HG02970 (cell line): ENCODE measurements at regions not wholly inside any gene's neighbourhood (a gene's known extent, or its start where the extent isn't known, plus 50 kb on each side); places are given as distances from the start of the nearest gene placed in this dataset.

Source experiments
- ATAC-seq: cut with Tn5 transposase; IDR thresholded peaks from one replicate; pipeline ENCODE4 v1.9.1; 2021; ENCODE audit warnings: mild to moderate bottlenecking, moderate library complexity, moderate number of reproducible peaks; ENCODE audit not compliant: unreplicated experiment, low FRiP score

DNA sequence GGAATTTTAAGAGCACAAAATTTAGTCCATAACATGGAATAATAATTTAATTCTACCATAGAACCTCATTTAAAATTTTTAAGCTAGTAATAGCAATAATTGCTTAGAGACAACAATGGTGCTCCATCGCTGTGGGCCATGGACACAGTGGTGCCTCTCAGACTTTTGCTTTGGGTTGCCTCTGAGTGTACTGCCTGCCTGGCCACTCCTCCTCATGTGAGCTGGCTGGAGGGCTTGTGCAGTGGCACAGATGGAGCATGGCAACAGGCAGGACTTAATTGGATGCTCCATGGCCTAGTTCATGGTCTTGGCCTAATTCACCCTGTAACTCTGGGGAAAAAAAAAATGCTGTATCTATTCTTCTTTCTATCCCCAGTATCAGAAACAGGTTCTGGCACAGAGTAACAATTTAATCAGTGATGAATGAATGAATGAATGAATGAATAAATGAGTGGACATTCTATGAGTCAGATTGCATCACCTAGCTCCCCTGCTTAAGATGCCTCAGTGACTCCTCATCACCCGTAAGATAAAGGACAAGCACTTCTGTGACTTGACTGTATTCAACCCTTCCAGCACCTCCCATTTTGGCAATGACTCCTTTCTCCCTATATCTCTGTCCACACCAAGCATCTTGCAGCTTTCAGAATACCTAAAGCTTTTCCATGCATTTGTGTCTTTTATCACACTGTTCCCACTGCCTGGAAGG lies 211.8 kb upstream of the SLC14A2 start:
- no peak for ATAC-seq

GRCh38 chr18:45408218-45408617 lies 207.1 kb upstream of the SLC14A2 start:
- no peak for ATAC-seq

DNA sequence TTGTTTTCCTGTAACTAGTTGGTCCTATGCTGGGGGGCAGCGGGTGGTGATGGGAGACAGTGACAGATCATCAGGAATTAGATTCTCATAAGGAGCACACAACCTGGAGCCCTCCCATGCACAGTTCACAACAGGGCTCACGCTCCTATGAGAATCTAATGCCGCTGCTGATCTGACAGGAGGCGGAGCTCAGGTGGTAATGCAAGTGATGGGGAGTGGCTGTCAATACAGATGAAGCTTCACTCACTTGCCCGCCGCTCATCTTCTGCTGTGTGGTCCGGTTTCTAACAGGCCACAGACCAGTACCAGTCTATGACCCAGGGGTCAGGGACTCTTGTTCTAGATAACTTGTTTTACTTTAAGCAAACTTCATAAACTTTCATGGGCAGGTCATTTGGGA lies 205.3 kb upstream of the SLC14A2 start:
- no peak for ATAC-seq

DNA sequence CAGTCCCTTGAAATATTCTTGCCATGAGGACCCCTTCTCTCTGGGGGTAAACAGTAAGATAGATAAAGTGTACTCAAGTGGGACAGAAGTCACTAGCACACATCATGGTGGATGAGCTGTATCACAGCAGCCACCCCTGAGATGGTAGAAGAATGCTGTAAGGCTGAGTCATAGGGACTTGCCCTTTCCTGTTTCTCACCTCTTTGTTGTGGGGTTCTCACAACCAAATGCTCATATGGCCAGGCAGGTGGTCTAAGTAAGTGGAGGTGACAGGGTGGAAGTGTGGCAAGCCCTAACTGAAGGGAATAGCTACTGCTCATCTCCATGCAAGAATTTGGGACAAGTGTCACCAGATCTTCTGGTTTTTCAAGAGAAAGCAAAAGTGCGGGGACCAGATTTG lies 202.7 kb upstream of the SLC14A2 start:
- ATAC-seq = no peak

DNA sequence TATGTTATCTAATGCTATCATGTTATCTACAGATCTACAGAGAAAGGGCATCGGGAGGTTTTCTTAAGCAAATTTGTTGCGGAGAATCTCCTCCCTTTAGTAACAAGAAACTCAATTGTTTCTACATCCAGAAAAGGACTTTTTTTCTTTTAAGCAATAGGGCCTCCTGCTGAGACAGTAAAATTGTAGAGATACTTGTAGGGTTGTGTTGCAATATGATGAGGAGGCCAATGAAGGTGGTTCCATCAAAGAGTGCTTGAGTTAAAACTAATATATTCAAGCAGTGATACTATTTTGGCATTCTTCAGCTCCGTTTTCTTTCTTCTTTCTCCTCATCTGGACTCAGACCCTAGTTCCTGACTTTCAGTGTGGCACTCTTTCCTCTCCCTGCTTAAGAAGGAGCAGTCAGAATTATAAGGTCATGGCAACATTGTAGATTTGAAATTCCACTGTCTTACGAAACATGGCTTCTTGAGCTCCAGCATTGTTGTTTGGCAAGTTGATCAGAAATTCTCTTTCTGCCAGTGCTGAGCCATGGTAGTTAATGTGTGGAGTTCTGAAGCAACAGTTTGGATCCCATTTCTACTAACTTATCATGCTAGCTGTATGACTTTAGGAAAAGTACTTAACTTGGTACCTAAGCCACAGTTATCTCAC lies 202.0 kb upstream of the SLC14A2 start:
- no peak for ATAC-seq

DNA sequence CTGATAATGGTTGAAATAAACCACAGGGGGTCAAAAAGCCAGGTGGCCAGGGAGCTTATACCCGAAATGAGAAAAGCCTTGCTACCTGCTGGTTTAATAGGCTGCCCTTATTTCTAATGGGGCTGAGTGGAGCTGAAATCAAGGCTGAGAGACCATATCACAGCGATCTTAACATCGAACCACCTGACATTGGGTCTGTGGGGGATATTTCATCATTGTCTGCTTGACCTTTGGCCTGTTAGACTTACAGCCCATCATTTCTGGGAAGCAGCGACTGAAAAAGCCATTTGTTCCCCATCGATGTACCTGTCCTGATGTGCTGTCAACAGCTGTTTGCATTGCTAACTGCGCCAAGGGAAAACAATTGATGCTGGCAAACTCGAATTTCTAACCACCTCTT lies 199.7 kb upstream of the SLC14A2 start:
- ATAC-seq = no peak

GRCh38 chr18:45416168-45416567 lies 199.1 kb upstream of the SLC14A2 start:
- no peak for ATAC-seq

DNA sequence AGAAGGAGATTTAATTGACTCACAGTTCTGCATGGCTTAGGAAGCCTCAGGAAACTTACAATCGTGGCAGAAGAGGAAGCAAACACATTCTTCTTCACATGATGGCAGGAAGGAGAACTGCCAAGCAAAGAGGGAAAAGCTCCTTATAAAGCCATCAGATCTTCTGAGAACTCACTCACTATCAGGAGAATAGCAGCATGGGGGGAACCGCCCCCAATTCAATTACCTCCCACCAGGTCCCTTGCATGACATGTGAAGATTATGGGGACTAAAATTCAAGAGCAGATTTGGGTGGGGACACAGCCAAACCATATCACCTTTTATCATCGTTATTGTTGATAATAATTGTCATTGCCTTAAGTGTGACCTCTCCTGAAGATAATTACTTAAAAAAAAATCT lies 197.9 kb upstream of the SLC14A2 start:
- no peak for ATAC-seq

DNA sequence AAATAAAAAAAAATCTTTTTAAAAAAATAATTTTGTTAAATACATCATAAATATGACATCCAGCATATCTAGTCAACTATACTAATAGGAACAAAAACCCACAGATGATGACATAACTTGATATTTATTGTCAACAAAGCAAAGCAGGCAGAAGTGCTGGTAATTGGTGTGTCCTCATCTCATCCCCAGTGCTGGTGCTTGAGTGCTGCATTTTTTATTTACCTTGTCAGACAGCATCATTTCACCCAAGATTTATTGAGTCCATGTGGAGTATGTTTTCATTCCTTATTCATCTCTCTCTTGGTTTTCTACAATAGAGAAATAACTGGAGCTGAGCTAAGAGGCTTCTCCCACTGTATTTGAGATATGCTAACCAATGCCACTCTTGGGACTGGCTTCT lies 191.6 kb upstream of the SLC14A2 start:
- no peak for ATAC-seq

DNA sequence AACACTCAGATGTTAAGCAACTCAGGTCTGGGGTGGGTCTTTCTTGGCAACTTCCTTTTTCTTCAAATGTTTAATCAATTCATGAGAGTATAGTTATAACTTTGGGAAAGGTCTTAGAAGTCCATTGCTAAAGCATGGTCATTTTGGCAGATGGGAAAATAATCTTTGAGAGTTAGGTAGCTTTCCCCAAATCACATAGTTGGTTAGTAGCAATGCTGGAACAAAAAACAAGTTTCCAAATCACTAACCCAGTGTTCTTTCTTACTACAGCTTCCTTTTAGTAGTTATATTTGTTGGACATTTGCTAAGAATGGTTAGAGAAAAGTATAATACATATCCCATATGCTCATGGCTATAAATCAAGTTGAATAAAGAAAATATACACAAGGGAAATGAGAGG lies 185.2 kb upstream of the SLC14A2 start:
- no peak for ATAC-seq

DNA sequence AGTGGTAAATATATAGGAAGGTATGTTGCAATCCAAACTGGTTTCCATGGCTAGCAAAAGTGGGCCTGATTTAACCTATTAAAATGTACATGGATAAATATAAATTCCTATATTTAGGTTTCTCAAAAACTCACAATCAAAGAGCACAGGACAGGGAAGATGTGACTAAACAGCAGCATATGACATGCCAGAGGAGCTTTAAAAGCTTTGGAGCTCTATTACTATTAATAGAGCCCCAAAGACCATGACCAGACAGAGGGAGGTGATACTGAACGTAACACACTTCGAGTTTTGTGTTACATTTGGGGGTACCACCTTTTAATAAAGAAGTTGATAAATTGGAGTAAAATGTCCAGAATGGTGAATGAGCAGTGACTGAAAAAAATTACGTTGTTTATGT lies 179.5 kb upstream of the SLC14A2 start:
- ATAC-seq = no peak

DNA sequence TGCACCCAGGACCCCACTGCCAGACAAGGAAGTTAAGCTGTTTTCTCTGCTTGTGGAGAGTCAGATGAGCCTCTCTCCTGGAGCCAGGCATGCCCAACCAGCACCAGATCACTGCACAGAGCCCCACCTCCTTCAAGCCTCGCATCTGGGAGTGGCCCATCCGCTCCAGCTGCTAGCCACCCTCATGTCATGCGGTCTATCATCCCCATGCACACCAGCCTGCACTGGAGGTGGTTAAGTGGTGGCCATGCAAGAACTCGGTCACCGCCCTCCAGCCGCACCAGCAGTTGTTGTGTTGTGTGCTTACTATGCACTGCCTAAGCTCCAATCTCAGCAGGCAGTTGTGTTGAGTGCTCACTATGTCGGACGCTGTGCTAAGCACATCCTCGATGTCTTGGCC lies 177.9 kb upstream of the SLC14A2 start:
- ATAC-seq = no peak

DNA sequence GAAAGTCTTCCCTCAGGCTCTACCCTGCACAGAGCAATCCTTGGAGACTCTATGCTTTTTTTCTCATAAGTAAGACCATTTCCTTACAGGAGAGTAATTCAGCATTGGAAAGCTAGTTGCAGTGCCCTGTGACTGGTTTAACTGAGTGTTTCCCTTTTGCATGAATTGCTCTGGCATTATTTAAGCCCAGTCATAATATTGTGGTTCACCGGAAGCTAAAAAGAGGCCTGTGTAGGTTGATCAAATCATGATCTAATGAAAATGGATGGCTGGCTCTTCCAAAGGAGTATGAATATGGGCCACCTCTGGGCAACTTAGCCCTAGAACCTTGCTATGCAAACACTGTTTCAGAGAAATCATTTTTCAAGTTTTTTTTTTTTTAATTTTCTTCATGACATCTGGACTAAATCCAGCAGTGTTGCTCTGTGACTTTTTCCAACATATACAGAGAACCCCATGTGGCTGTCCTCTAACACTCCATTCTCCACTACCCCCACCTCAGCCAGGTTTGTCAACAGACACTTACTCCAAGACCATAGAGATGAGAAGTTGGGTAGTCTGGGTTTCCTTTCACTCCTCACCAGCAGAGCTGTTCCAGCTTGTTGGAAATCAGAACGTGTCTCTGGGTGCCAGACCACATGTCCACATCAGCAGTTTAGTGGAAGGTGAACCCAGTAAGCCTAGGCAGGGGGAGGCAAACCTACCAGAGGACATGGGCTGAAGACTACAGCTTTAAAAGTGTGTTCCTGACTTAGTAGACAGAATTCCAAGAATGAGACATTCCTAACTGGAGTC lies 175.2 kb upstream of the SLC14A2 start:
- no peak for ATAC-seq

GRCh38 chr18:45441110-45441847 lies 174.0 kb upstream of the SLC14A2 start:
- no peak for ATAC-seq

- no peak for ATAC-seq
Observed at GRCh38 chr18:45444040-45444439, 171.2 kb upstream of the SLC14A2 start.

- no peak for ATAC-seq
Observed at GRCh38 chr18:45447355-45448265, 167.7 kb upstream of the SLC14A2 start.

- no peak for ATAC-seq
Observed at GRCh38 chr18:45448871-45449270, 166.4 kb upstream of the SLC14A2 start.

- no peak for ATAC-seq
Observed at GRCh38 chr18:45449418-45450227, 165.7 kb upstream of the SLC14A2 start.
